SK-N-MC (cell line): ENCODE measurements at regions not wholly inside any gene's neighbourhood (a gene's known extent, or its start where the extent isn't known, plus 50 kb on each side); places are given as distances from the start of the nearest gene placed in this dataset.

Experiments
- EZH2 ChIP-seq: fragments of 200-600 bp; sonication (generic); IDR thresholded peaks from one replicate; pipeline ENCODE4 v1.6.1; 2017; ENCODE audit warnings: antibody characterized with exemption
- FOXP2 ChIP-seq: optimal IDR thresholded peaks from 2 replicates; pipeline ENCODE3; 2011; ENCODE audit warnings: mild to moderate bottlenecking, moderate library complexity; ENCODE audit not compliant: insufficient read depth; ENCODE audit errors: extremely low read length, control extremely low read depth
- POLR2AphosphoS5 ChIP-seq: IDR thresholded peaks from 2 replicates; pipeline ENCODE4 v1.6.1; 2012; ENCODE audit warnings: mild to moderate bottlenecking, low read depth, low read length, borderline replicate concordance

GRCh38 chr1:208528578-208529240, 284.5 kb upstream of the PLXNA2 start:
- no peak for TF ChIP-seq EZH2
- no peak for TF ChIP-seq POLR2AphosphoS5
- no peak for TF ChIP-seq FOXP2
